Stimulated activated CD4-positive, alpha-beta T cell treated with anti-CD3 and anti-CD28 coated beads, Interleukin-4, amount 100 ng/mL, for 1 hour (primary cell): ENCODE measurements at regions not wholly inside any gene's neighbourhood (a gene's known extent, or its start where the extent isn't known, plus 50 kb on each side); places are given as distances from the start of the nearest gene placed in this dataset.
"Not testable (repeated sequence)": the region's sequence is repeated elsewhere in the genome, so short reads cannot be mapped to it uniquely, and the experiment has no call there.

ENCODE experiments used
- DNase-seq: peaks from one replicate; pipeline ENCODE4 v3.0.0-alpha.2; 2020

- no peak for DNase-seq
Observed at GRCh38 chr6:134821928-134822864, 127.7 kb downstream of the ALDH8A1 start.

GRCh38 chr6:134821397-134821796 is 128.5 kb downstream of the ALDH8A1 start:
- DNase-seq: no peak

- DNase-seq: no peak
Observed at GRCh38 chr6:134819863-134820800, 129.8 kb downstream of the ALDH8A1 start.

- DNase-seq: no peak
Observed at GRCh38 chr6:134819236-134819635, 130.7 kb downstream of the ALDH8A1 start.

GRCh38 chr6:134817448-134817847 is 132.5 kb downstream of the ALDH8A1 start:
- DNase-seq: no peak

GRCh38 chr6:134816780-134817179 is 133.1 kb downstream of the ALDH8A1 start:
- DNase-seq: no peak

GRCh38 chr6:134816300-134816699 is 133.6 kb downstream of the ALDH8A1 start:
- no peak for DNase-seq

GRCh38 chr6:134814076-134814695 is 135.7 kb downstream of the ALDH8A1 start:
- no peak for DNase-seq

GRCh38 chr6:134813146-134813545 is 136.8 kb downstream of the ALDH8A1 start:
- DNase-seq: no peak

- no peak for DNase-seq
Observed at GRCh38 chr6:134810402-134810801, 139.5 kb downstream of the ALDH8A1 start.

- no peak for DNase-seq
Observed at GRCh38 chr6:134809130-134809529, 140.8 kb downstream of the ALDH8A1 start.

- no peak for DNase-seq
Observed at GRCh38 chr6:134806180-134806798, 143.6 kb downstream of the ALDH8A1 start.

GRCh38 chr6:134805168-134805567 is 144.7 kb downstream of the ALDH8A1 start:
- DNase-seq: no peak

- DNase-seq: not testable (repeated sequence)
Observed at GRCh38 chr6:134804311-134804710, 145.6 kb downstream of the ALDH8A1 start.

- no peak for DNase-seq
Observed at GRCh38 chr6:134802426-134803058, 147.4 kb downstream of the ALDH8A1 start.

- DNase-seq: no peak
Observed at GRCh38 chr6:134797400-134798113, 152.3 kb downstream of the ALDH8A1 start.

- no peak for DNase-seq
Observed at GRCh38 chr6:134795691-134796090, 154.2 kb downstream of the ALDH8A1 start.

GRCh38 chr6:134795001-134795400 is 154.9 kb downstream of the ALDH8A1 start:
- no peak for DNase-seq

GRCh38 chr6:134791243-134791843 is 158.6 kb downstream of the ALDH8A1 start:
- not testable (repeated sequence) for DNase-seq

- no peak for DNase-seq
Observed at GRCh38 chr6:134787261-134787877, 162.5 kb downstream of the ALDH8A1 start.
